Gastrocnemius medialis (tissue), 4 donors: ENCODE measurements at regions not wholly inside any gene's neighbourhood (a gene's known extent, or its start where the extent isn't known, plus 50 kb on each side); places are given as distances from the start of the nearest gene placed in this dataset.

Experiments
- ATAC-seq, 2 donors: fragments of 150-250 bp; one replicate each; pipeline ENCODE4 v1.9.1; 2016
- DNase-seq, 2 donors: peaks; one replicate each; pipeline ENCODE4 v3.0.0-alpha.2; 2019
- H3K27ac ChIP-seq, 4 donors: fragments of 200-600 bp; sonication (generic); 1 replicate in 1 of 4; 2 replicates in 3 of 4; pipeline ENCODE4 v1.5.1; 2016 to 2018; ENCODE audit warnings: mild to moderate bottlenecking in 2 of 4, moderate library complexity in 1 of 4
- H3K27me3 ChIP-seq, 3 donors: fragments of 200-600 bp; sonication (generic) in 2 of 3; 1 replicate in 1 of 3; 2 replicates in 2 of 3; pipeline versions ENCODE4 v1.5.1 to v1.6.0; 2016 to 2019; ENCODE audit warnings: mild to moderate bottlenecking in 1 of 3, moderate library complexity in 1 of 3
- H3K36me3 ChIP-seq, 2 donors: fragments of 200-600 bp; sonication (generic) in 1 of 2; one replicate each; pipeline ENCODE4 v1.5.1; 2017 to 2018
- H3K4me1 ChIP-seq, 2 donors: fragments of 200-600 bp; sonication (generic) in 1 of 2; one replicate each; pipeline ENCODE4 v1.5.1; 2016 to 2017; ENCODE audit warnings: mild to moderate bottlenecking in 2 of 2
- H3K4me3 ChIP-seq, 4 donors: fragments of 200-600 bp; sonication (generic) in 3 of 4; 1 replicate in 1 of 4; 2 replicates in 3 of 4; pipeline ENCODE4 v1.5.1; 2016 to 2019; ENCODE audit warnings: mild to moderate bottlenecking in 2 of 4
- H3K9me3 ChIP-seq, 3 donors: fragments of 200-600 bp; sonication (generic) in 2 of 3; 1 replicate in 1 of 3; 2 replicates in 2 of 3; pipeline ENCODE4 v1.5.1; 2016 to 2019
- POLR2A ChIP-seq, 2 donors: fragments of 450-650 bp; IDR thresholded peaks; one replicate each; pipeline ENCODE4 v1.6.1; 2017; ENCODE audit warnings: antibody characterized with exemption in 2 of 2, mild to moderate bottlenecking in 2 of 2, moderate library complexity in 2 of 2
- in situ Hi-C, 4 donors: fragments of 200-750 bp; cut with MboI; loops; one replicate each; pipeline versions ENCODE4 v1.15.0 to v1.8.0; 2017; ENCODE audit warnings: low sequenced_read_pairs in 4 of 4
- intact Hi-C: fragments of 100-400 bp; cut with DNase I; formaldehyde crosslinking; loops from one replicate; pipeline ENCODE4 v1.15.1; 2023; ENCODE audit warnings: low total_unique reads
- TF ChIP-seq, protein P1 (sequence below), 5 experiments: fragments of 450-650 bp in 3 of 5; fragments of 200-600 bp in 2 of 5; sonication (generic) in 2 of 5; IDR thresholded peaks in 4 of 5; conservative IDR thresholded peaks in 1 of 5; 1 replicate in 4 of 5; 2 replicates in 1 of 5; pipeline ENCODE4 v1.5.1; 2016 to 2019; ENCODE audit warnings: antibody characterized with exemption in 5 of 5, mild to moderate bottlenecking in 3 of 5, moderate library complexity in 3 of 5

DNA sequence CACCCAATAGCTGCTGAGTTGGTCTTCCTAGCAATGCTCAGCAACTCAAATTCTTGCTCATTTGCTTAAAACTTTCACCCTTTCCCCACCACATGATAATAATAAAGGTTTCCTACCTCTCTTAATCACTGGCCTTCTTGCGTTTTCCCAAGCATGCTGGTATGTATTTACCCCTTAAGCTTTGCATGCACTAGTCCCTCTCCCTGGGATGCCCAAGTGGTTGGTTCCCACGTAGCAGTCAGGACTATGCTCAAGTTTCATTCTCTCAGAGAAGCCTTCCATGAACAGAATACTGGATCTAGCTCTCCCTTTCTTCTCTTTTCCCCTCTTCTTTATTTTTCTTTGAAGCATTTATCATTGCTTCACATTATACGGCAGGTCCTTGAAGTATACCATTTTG lies 108.8 kb downstream of the KBTBD8 start:
- Histone ChIP-seq H3K27me3 (no peaks in the 10 kb centered on the region), H3K27ac (no peak overlapping the region), H3K9me3 (no peaks in the 10 kb centered on the region), H3K36me3 (no peaks in the 10 kb centered on the region), H3K4me3 (no peak overlapping the region), H3K4me1 (peaks cover 0 to 3% of the 10 kb centered on the region in 2 donors)
- DNase-seq, result no peak
- no peak for ATAC-seq
- in situ Hi-C loops, result loop anchor here in 3 of 4 donors (25.0 kb wide), 1 partner anchor 1780 kb away; no protein-coding TSS in a partner anchor
- intact Hi-C loops, result no loop called here
- TF ChIP-seq POLR2A (IDR thresholded peaks at IDR 0.05), result no peak
- TF ChIP-seq, protein P1, sequence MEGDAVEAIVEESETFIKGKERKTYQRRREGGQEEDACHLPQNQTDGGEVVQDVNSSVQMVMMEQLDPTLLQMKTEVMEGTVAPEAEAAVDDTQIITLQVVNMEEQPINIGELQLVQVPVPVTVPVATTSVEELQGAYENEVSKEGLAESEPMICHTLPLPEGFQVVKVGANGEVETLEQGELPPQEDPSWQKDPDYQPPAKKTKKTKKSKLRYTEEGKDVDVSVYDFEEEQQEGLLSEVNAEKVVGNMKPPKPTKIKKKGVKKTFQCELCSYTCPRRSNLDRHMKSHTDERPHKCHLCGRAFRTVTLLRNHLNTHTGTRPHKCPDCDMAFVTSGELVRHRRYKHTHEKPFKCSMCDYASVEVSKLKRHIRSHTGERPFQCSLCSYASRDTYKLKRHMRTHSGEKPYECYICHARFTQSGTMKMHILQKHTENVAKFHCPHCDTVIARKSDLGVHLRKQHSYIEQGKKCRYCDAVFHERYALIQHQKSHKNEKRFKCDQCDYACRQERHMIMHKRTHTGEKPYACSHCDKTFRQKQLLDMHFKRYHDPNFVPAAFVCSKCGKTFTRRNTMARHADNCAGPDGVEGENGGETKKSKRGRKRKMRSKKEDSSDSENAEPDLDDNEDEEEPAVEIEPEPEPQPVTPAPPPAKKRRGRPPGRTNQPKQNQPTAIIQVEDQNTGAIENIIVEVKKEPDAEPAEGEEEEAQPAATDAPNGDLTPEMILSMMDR (IDR thresholded peaks at IDR 0.05 in 4 of 5, conservative IDR thresholded peaks at IDR 0.05 in 1 of 5), result no peak

DNA sequence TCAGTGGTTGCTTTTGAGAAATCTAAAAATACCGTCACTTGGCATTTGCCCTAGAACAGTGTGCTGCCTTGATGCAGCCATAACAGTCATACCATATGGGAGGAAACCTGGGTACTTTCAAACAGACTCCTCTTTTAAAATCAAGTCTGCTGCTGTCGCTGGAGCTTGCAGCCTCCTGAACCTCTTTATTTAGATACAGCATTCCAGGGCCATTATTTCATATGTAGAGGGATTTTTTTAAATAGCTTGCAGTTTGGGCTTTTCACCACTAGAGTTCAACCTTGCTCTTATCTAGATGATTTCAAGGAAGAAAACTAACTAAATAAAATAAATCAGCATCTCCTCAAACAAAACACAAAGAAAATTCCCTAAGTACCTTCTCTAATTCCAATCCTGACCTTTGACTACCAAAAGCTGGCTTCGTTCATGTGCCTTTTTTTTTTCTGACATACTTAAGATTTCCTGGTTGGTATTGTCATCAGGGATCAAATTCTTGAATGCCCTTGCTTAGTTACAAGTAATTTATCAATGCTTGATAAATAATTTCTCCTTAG lies 111.6 kb downstream of the KBTBD8 start:
- TF ChIP-seq, protein P1 (IDR thresholded peaks at IDR 0.05 in 4 of 5, conservative IDR thresholded peaks at IDR 0.05 in 1 of 5), result peak in 3 of 5 experiments; percentile 13 to 36 (median 23)
- TF ChIP-seq POLR2A (IDR thresholded peaks at IDR 0.05), result no peak
- Histone ChIP-seq H3K9me3 (no peaks in the 10 kb centered on the region), H3K4me1 (peaks cover 0 to 3% of the 10 kb centered on the region in 2 donors), H3K36me3 (no peaks in the 10 kb centered on the region), H3K27me3 (no peaks in the 10 kb centered on the region), H3K27ac (no peak overlapping the region), H3K4me3 (no peak overlapping the region)
- ATAC-seq (no peak), DNase-seq (no peak)
- intact Hi-C loops, result no loop called here
- in situ Hi-C loops, result loop anchor here in 3 of 4 donors (25.0 kb wide), 1 partner anchor 1778 kb away; no protein-coding TSS in a partner anchor

DNA sequence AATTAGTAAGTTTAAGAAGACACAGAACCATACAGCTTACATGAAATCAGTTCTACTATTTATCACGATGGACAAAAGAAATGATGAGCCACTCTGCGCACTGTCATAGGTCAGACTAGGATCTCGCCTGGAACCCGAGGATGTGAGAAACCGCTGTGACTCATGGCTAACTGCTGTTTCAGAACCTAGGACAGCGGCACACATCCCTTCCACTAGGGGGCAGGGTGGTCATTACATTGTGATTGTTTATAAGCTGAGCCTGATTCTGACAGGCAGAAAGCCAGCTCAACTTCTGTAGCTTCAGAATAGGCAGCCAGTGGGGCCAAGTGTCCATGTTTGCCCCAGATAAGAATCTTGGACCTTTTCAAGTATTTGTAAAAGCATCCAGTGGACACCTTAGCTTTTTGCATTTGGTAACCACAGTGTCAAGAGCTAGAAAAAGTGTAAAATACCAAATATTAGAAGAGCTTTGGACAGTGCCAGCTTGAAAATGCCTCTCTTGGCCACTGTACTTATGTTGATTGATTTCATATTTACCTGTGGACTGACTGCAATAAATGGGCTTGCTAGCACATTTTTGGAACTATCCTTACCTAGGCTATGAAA lies 115.8 kb downstream of the KBTBD8 start:
- Histone ChIP-seq H3K4me1 (peaks cover 0 to 3% of the 10 kb centered on the region in 2 donors), H3K4me3 (no peak overlapping the region), H3K27me3 (peaks cover 0 to 2% (median 0%) of the 10 kb centered on the region in 3 donors), H3K9me3 (no peaks in the 10 kb centered on the region), H3K36me3 (no peaks in the 10 kb centered on the region), H3K27ac (no peak overlapping the region)
- DNase-seq (peak; percentile 6 to 32), ATAC-seq (no peak)
- in situ Hi-C loops (loop anchor here in 3 of 4 donors (25.0 kb wide), 1 partner anchor 1773 kb away; no protein-coding TSS in a partner anchor), intact Hi-C loops (no loop called here)
- no peak for TF ChIP-seq POLR2A (IDR thresholded peaks at IDR 0.05)
- TF ChIP-seq, protein P1 (IDR thresholded peaks at IDR 0.05 in 4 of 5, conservative IDR thresholded peaks at IDR 0.05 in 1 of 5), result peak in 4 of 5 experiments; percentile 45 to 64 (median 59)

DNA sequence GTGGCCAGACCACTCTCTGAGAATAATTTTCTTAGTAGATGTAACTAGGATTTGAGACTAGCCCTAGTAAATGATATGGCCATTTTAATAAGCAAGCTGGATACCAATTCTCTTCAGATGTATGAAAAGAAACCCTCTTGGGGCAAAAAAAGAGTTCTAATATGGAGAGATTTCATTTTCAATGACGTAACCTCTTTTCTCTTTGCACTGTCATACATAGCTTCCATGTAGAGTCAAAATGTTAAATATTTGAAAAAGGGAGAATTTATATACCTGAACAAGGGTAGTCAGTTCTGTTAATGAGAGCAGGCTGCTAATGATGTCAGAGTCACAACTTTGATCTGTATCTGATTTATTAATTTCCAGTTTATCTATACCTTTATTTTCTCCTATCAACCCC lies 120.0 kb downstream of the KBTBD8 start:
- no peak overlapping the region for H3K4me3 ChIP-seq
- H3K27ac ChIP-seq, result no peak overlapping the region
- DNase-seq (no peak), ATAC-seq (no peak)
- no peaks in the 10 kb centered on the region for H3K36me3 ChIP-seq
- no peaks in the 10 kb centered on the region for H3K9me3 ChIP-seq
- TF ChIP-seq, protein P1 (IDR thresholded peaks at IDR 0.05 in 4 of 5, conservative IDR thresholded peaks at IDR 0.05 in 1 of 5), result no peak
- TF ChIP-seq POLR2A (IDR thresholded peaks at IDR 0.05), result no peak
- in situ Hi-C loops (loop anchor here in 3 of 4 donors (25.0 kb wide), 1 partner anchor 1769 kb away; no protein-coding TSS in a partner anchor), intact Hi-C loops (no loop called here)
- no peaks in the 10 kb centered on the region for H3K4me1 ChIP-seq
- peaks cover 0 to 2% (median 0%) of the 10 kb centered on the region in 3 donors for H3K27me3 ChIP-seq
